ENCODE measurements at regions not wholly inside any gene's neighbourhood (a gene's known extent, or its start where the extent isn't known, plus 50 kb on each side); places are given as distances from the start of the nearest gene placed in this dataset.

GRCh38 chr1:114258074-114258473 lies 104.4 kb upstream of the SYT6 start:
- no peaks in the 10 kb centered on the region for H3K27me3 Mint-ChIP-seq (ENCODE audit: low read depth)
- H3K9me3 Mint-ChIP-seq = peaks cover 8% of the 10 kb centered on the region
- no peak overlapping the region for H3K27ac Mint-ChIP-seq (ENCODE audit: unreplicated experiment)
- H3K36me3 Mint-ChIP-seq (ENCODE audit: low read depth) = peaks cover 3% of the 10 kb centered on the region
- no peak overlapping the region for H3K4me3 Mint-ChIP-seq
- H3K4me1 Mint-ChIP-seq = no peaks in the 10 kb centered on the region
- DNase-seq (ENCODE audit: low read depth, low spot score) = no peak
- TF ChIP-seq CTCF (conservative IDR thresholded peaks at IDR 0.05) = no peak

- Mint-ChIP-seq H3K4me1 (no peaks in the 10 kb centered on the region), H3K9me3 (peaks cover 8% of the 10 kb centered on the region), H3K27ac (ENCODE audit: unreplicated experiment) (no peak overlapping the region), H3K27me3 (ENCODE audit: low read depth) (no peaks in the 10 kb centered on the region), H3K4me3 (no peak overlapping the region), H3K36me3 (ENCODE audit: low read depth) (peaks cover 3% of the 10 kb centered on the region)
- no peak for TF ChIP-seq CTCF (conservative IDR thresholded peaks at IDR 0.05)
- no peak for DNase-seq (ENCODE audit: low read depth, low spot score)
Measured at GRCh38 chr1:114257554-114257953, 103.9 kb upstream of the SYT6 start.

GRCh38 chr1:114253900-114254299 lies 100.2 kb upstream of the SYT6 start:
- Mint-ChIP-seq H3K9me3 (peaks cover 8% of the 10 kb centered on the region), H3K36me3 (ENCODE audit: low read depth) (peaks cover 3% of the 10 kb centered on the region), H3K27ac (ENCODE audit: unreplicated experiment) (no peak overlapping the region), H3K27me3 (ENCODE audit: low read depth) (no peaks in the 10 kb centered on the region), H3K4me3 (no peak overlapping the region), H3K4me1 (no peaks in the 10 kb centered on the region)
- TF ChIP-seq CTCF (conservative IDR thresholded peaks at IDR 0.05) = no peak
- DNase-seq (ENCODE audit: low read depth, low spot score) = no peak

GRCh38 chr1:114251573-114251939 lies 97.9 kb upstream of the SYT6 start:
- Mint-ChIP-seq H3K4me1 (no peaks in the 10 kb centered on the region), H3K9me3 (peaks cover 10% of the 10 kb centered on the region), H3K27ac (ENCODE audit: unreplicated experiment) (no peak overlapping the region), H3K4me3 (no peak overlapping the region), H3K27me3 (ENCODE audit: low read depth) (peaks cover 5% of the 10 kb centered on the region), H3K36me3 (ENCODE audit: low read depth) (peaks cover 3% of the 10 kb centered on the region)
- DNase-seq (ENCODE audit: low read depth, low spot score) = no peak
- no peak for TF ChIP-seq CTCF (conservative IDR thresholded peaks at IDR 0.05)

- peak overlapping the region; percentile 78 for H3K27ac Mint-ChIP-seq (ENCODE audit: unreplicated experiment)
- peaks cover 3% of the 10 kb centered on the region for H3K36me3 Mint-ChIP-seq (ENCODE audit: low read depth)
- peaks cover 5% of the 10 kb centered on the region for H3K27me3 Mint-ChIP-seq (ENCODE audit: low read depth)
- no peak for DNase-seq (ENCODE audit: low read depth, low spot score)
- H3K9me3 Mint-ChIP-seq = peaks cover 14% of the 10 kb centered on the region
- no peak overlapping the region for H3K4me3 Mint-ChIP-seq
- H3K4me1 Mint-ChIP-seq = no peaks in the 10 kb centered on the region
- no peak for TF ChIP-seq CTCF (conservative IDR thresholded peaks at IDR 0.05)
Measured at GRCh38 chr1:114250683-114251572, 97.3 kb upstream of the SYT6 start.

Data from neural crest cell (in vitro differentiated cells).